NCI-H128 (cell line): ENCODE measurements at regions not wholly inside any gene's neighbourhood (a gene's known extent, or its start where the extent isn't known, plus 50 kb on each side); places are given as distances from the start of the nearest gene placed in this dataset.

Experiments used
- DNase-seq: peaks from one replicate; lab custom pipeline; 2025; ENCODE audit not compliant: unreplicated experiment; lab: John Stamatoyannopoulos, UW

- DNase-seq = no peak
Measured at GRCh38 chr15:98442901-98443300, 205.4 kb upstream of the IGF1R start.

GRCh38 chr15:98443526-98443925, 204.8 kb upstream of the IGF1R start:
- DNase-seq = no peak

GRCh38 chr15:98444138-98444537, 204.2 kb upstream of the IGF1R start:
- DNase-seq = no peak

GRCh38 chr15:98445315-98445714, 203.0 kb upstream of the IGF1R start:
- no peak for DNase-seq

- no peak for DNase-seq
Measured at GRCh38 chr15:98446083-98446482, 202.3 kb upstream of the IGF1R start.

- no peak for DNase-seq
Measured at GRCh38 chr15:98447069-98447468, 201.3 kb upstream of the IGF1R start.

GRCh38 chr15:98451236-98451635, 197.1 kb upstream of the IGF1R start:
- DNase-seq = no peak

- DNase-seq = no peak
Measured at GRCh38 chr15:98452238-98452637, 196.1 kb upstream of the IGF1R start.

GRCh38 chr15:98455904-98456303, 192.4 kb upstream of the IGF1R start:
- DNase-seq = no peak

- DNase-seq = no peak
Measured at GRCh38 chr15:98476559-98476958, 171.8 kb upstream of the IGF1R start.

GRCh38 chr15:98480844-98481243, 167.5 kb upstream of the IGF1R start:
- DNase-seq = no peak

GRCh38 chr15:98483575-98484130, 164.7 kb upstream of the IGF1R start:
- DNase-seq = no peak

- no peak for DNase-seq
Measured at GRCh38 chr15:98484914-98485313, 163.4 kb upstream of the IGF1R start.

GRCh38 chr15:98485451-98485850, 162.9 kb upstream of the IGF1R start:
- no peak for DNase-seq

GRCh38 chr15:98493966-98494511, 154.3 kb upstream of the IGF1R start:
- DNase-seq = no peak

- DNase-seq = no peak
Measured at GRCh38 chr15:98501192-98501591, 147.1 kb upstream of the IGF1R start.

GRCh38 chr15:98501632-98502031, 146.7 kb upstream of the IGF1R start:
- DNase-seq = no peak

- no peak for DNase-seq
Measured at GRCh38 chr15:98503970-98504369, 144.4 kb upstream of the IGF1R start.

GRCh38 chr15:98504998-98505397, 143.3 kb upstream of the IGF1R start:
- DNase-seq = no peak

GRCh38 chr15:98505611-98506031, 142.7 kb upstream of the IGF1R start:
- DNase-seq = no peak

- no peak for DNase-seq
Measured at GRCh38 chr15:98506172-98506571, 142.2 kb upstream of the IGF1R start.

- no peak for DNase-seq
Measured at GRCh38 chr15:98506711-98507110, 141.6 kb upstream of the IGF1R start.

- no peak for DNase-seq
Measured at GRCh38 chr15:98513428-98513986, 134.8 kb upstream of the IGF1R start.
